ENCODE measurements at regions not wholly inside any gene's neighbourhood (a gene's known extent, or its start where the extent isn't known, plus 50 kb on each side); places are given as distances from the start of the nearest gene placed in this dataset.

DNA sequence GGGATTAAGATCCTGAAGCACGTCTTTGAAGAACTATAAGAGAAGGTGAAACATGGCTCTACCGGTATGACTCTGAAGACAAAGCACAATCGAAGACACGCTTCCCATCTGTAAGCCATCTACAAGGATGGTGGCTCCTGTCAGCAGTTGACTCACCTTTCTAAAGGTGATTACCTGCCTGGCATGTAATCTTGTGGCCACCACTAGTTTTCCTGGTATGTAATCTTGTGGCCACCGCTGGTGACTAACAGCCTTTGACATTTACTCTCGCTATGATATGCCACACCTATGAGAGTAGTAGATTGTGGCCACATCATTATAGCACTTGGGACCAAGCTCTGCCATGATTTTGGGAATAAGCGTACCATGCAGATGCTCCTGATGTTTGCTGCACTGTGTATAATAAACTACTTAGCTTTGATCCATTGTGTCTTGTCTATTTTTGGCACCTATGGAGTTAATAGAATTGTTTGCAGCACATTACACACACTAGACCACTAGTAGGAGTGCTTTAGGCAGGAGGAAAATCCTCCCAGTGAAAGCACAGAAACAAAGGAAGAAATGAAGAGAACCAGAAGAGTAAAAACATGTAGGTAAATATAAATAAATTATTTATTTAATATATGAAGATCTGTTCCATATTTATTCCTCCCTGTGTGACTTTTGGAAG is 59.8 kb downstream of the VAX1 start:
- TF ChIP-seq POLR2A (IDR thresholded peaks at IDR 0.05) (no peak), POLR2AphosphoS5 (IDR thresholded peaks at IDR 0.05) (peak in 1 of 3 donors; percentile 13)

Measured in stomach (tissue), 4 donors.